GM12875 (cell line): ENCODE measurements at regions not wholly inside any gene's neighbourhood (a gene's known extent, or its start where the extent isn't known, plus 50 kb on each side); places are given as distances from the start of the nearest gene placed in this dataset.

Experiments
- H3K4me3 ChIP-seq: one replicate; pipeline ENCODE4 v1.5.1; 2011; ENCODE audit warnings: low read depth, low read length, control low read depth
- CTCF ChIP-seq: IDR thresholded peaks from 2 replicates; pipeline ENCODE4 v1.5.1; 2011; ENCODE audit warnings: low read depth, mild to moderate bottlenecking, control low read depth, inconsistent platforms, low read length, moderate library complexity, borderline replicate concordance; ENCODE audit not compliant: insufficient read depth

- no peak for TF ChIP-seq CTCF
- H3K4me3 ChIP-seq, result no peak overlapping the region
These were observed 73.2 kb downstream of the GPR37 start for GRCh38 chr7:124692425-124692824.

- no peak overlapping the region for H3K4me3 ChIP-seq
- TF ChIP-seq CTCF, result no peak
These were observed 74.8 kb downstream of the GPR37 start for GRCh38 chr7:124690840-124691239.

- TF ChIP-seq CTCF, result no peak
- H3K4me3 ChIP-seq, result no peak overlapping the region
These were observed 75.7 kb downstream of the GPR37 start for GRCh38 chr7:124689931-124690330.

GRCh38 chr7:124689523-124689922 is 76.1 kb downstream of the GPR37 start:
- H3K4me3 ChIP-seq, result no peak overlapping the region
- no peak for TF ChIP-seq CTCF

- no peak for TF ChIP-seq CTCF
These were observed 76.6 kb downstream of the GPR37 start for GRCh38 chr7:124688991-124689390.

GRCh38 chr7:124686543-124687171 is 78.9 kb downstream of the GPR37 start:
- TF ChIP-seq CTCF, result no peak
- H3K4me3 ChIP-seq, result no peak overlapping the region

More at GRCh38 chr7:124688991-124689390, 76.6 kb downstream of the GPR37 start:
- no peak overlapping the region for H3K4me3 ChIP-seq

GRCh38 chr7:124681946-124682345 is 83.6 kb downstream of the GPR37 start:
- TF ChIP-seq CTCF, result no peak
- no peak overlapping the region for H3K4me3 ChIP-seq
